IMR-90 (cell line): ENCODE measurements at regions not wholly inside any gene's neighbourhood (a gene's known extent, or its start where the extent isn't known, plus 50 kb on each side); places are given as distances from the start of the nearest gene placed in this dataset.

Experiments
- CEBPB ChIP-seq: IDR thresholded peaks from 2 replicates; pipeline ENCODE4 v1.6.1; 2012; ENCODE audit warnings: low read depth, low read length, improper control_type of control experiment
- CHD1 ChIP-seq: IDR thresholded peaks from 2 replicates; pipeline ENCODE4 v1.6.1; 2012; ENCODE audit warnings: low read depth, low read length, improper control_type of control experiment
- CTCF ChIP-seq: conservative IDR thresholded peaks from 2 replicates; pipeline ENCODE4 v1.5.1; 2012; ENCODE audit warnings: mild to moderate bottlenecking, low read depth, low read length, improper control_type of control experiment
- POLR2A ChIP-seq: IDR thresholded peaks from 2 replicates; pipeline ENCODE4 v1.6.1; 2012; ENCODE audit warnings: mild to moderate bottlenecking, low read depth, low read length
- RCOR1 ChIP-seq: IDR thresholded peaks from 2 replicates; pipeline ENCODE4 v1.6.1; 2012; ENCODE audit warnings: mild to moderate bottlenecking, low read length, improper control_type of control experiment; ENCODE audit not compliant: insufficient replicate concordance
- SMC3 ChIP-seq: fragments of 150-350 bp; IDR thresholded peaks from 2 replicates; pipeline ENCODE4 v1.6.1; 2016; ENCODE audit warnings: low read depth, mild to moderate bottlenecking, antibody characterized with exemption, low read length, moderate library complexity
- USF2 ChIP-seq: fragments of 150-350 bp; IDR thresholded peaks from 2 replicates; pipeline ENCODE4 v1.6.1; 2017; ENCODE audit warnings: mild to moderate bottlenecking, antibody characterized with exemption, low read length, low read depth

DNA sequence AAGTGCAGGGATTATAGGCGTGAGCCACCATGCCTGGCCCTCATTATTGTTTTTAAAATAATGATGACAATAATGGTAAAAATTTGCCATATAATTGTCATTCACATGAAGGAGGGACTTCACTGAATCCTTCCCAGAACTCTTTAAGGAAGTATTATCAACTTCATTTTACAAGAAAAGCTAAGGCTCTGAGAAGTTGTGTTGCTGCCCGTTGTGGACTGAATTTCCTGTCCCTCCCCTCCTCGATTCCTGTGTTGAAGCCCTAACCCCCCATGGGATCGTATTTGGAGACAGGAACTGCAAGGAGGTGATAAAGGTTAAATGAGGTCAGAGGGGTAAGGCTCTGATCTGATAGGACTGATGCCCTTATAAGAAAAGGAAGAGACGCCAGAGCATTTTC, 458.0 kb downstream of the HAPSTR1 start:
- TF ChIP-seq POLR2A (no peak), CTCF (no peak), USF2 (no peak), RCOR1 (no peak), SMC3 (no peak), CEBPB (no peak), CHD1 (no peak)
